ENCODE measurements at regions not wholly inside any gene's neighbourhood (a gene's known extent, or its start where the extent isn't known, plus 50 kb on each side); places are given as distances from the start of the nearest gene placed in this dataset.

- no peak for TF ChIP-seq CTCF (IDR thresholded peaks at IDR 0.05; ENCODE audit: poor library complexity)
- no peak for TF ChIP-seq EZH2 (IDR thresholded peaks at IDR 0.05; ENCODE audit: borderline replicate concordance)
- no peak for TF ChIP-seq EZH2phosphoT487 (IDR thresholded peaks at IDR 0.05; ENCODE audit: low read depth, severe bottlenecking, unreplicated experiment)
Measured at GRCh38 chr5:154669402-154669801, 85.8 kb upstream of the LARP1 start.

Measured in hepatocyte (in vitro differentiated cells).